HG03135 (cell line): ENCODE measurements at regions not wholly inside any gene's neighbourhood (a gene's known extent, or its start where the extent isn't known, plus 50 kb on each side); places are given as distances from the start of the nearest gene placed in this dataset.

Source experiments
- ATAC-seq: cut with Tn5 transposase; IDR thresholded peaks from one replicate; pipeline ENCODE4 v1.9.1; 2021; ENCODE audit warnings: mild to moderate bottlenecking, moderate library complexity; ENCODE audit not compliant: unreplicated experiment

- no peak for ATAC-seq
Observed at GRCh38 chr6:1545654-1546053, 64.1 kb upstream of the FOXC1 start.

- ATAC-seq, result no peak
Observed at GRCh38 chr6:1547785-1548184, 61.9 kb upstream of the FOXC1 start.

- no peak for ATAC-seq
Observed at GRCh38 chr6:1551249-1551648, 58.5 kb upstream of the FOXC1 start.

- no peak for ATAC-seq
Observed at GRCh38 chr6:1552296-1552761, 57.4 kb upstream of the FOXC1 start.

- no peak for ATAC-seq
Observed at GRCh38 chr6:1553562-1554083, 56.1 kb upstream of the FOXC1 start.

GRCh38 chr6:1554141-1554475 is 55.6 kb upstream of the FOXC1 start:
- ATAC-seq, result no peak

- no peak for ATAC-seq
Observed at GRCh38 chr6:1554476-1555310, 55.0 kb upstream of the FOXC1 start.

GRCh38 chr6:1558388-1558787 is 51.3 kb upstream of the FOXC1 start:
- ATAC-seq, result no peak
